K562 (cell line): ENCODE measurements at regions not wholly inside any gene's neighbourhood (a gene's known extent, or its start where the extent isn't known, plus 50 kb on each side); places are given as distances from the start of the nearest gene placed in this dataset.

Source experiments
- CBX8 ChIP-seq: fragments of 200-600 bp; sonication (generic); IDR thresholded peaks from 2 replicates; pipeline ENCODE4 v1.6.1; 2012; ENCODE audit warnings: borderline replicate concordance, mixed run types, low read depth, mild to moderate bottlenecking, moderate library complexity, mixed read lengths, low read length, control low read depth, inconsistent platforms; ENCODE audit not compliant: poor library complexity, severe bottlenecking; ENCODE audit errors: extremely low read depth
- CHAMP1 ChIP-seq: fragments of 450-650 bp; IDR thresholded peaks from 2 replicates; pipeline ENCODE4 v1.6.1; 2016; ENCODE audit warnings: mild to moderate bottlenecking
- DEAF1 ChIP-seq: fragments of 450-650 bp; formaldehyde crosslinking; IDR thresholded peaks from 2 replicates; pipeline ENCODE4 v1.4.0; 2020; ENCODE audit warnings: mild to moderate bottlenecking, moderate library complexity
- E2F1 ChIP-seq: sonication (generic); formaldehyde crosslinking; IDR thresholded peaks from 2 replicates; pipeline ENCODE4 v1.8.1; 2023; ENCODE audit warnings: mild to moderate bottlenecking, missing genetic modification reagents, moderate library complexity
- HES1 ChIP-seq: fragments of 450-650 bp; IDR thresholded peaks from 2 replicates; pipeline ENCODE4 v1.6.1; 2016; ENCODE audit warnings: low read depth, mild to moderate bottlenecking, moderate library complexity
- ILK ChIP-seq: fragments of 450-650 bp; IDR thresholded peaks from 2 replicates; pipeline ENCODE4 v1.6.1; 2016; ENCODE audit warnings: missing genetic modification characterization, low read depth, mild to moderate bottlenecking, missing compliant biosample characterization, moderate library complexity, borderline replicate concordance
- MAFK ChIP-seq: IDR thresholded peaks from 2 replicates; pipeline ENCODE4 v1.6.1; 2011; ENCODE audit warnings: low read length, improper control_type of control experiment
- MITF ChIP-seq: IDR thresholded peaks from 2 replicates; pipeline ENCODE4 v1.6.1; 2014; ENCODE audit warnings: antibody characterized with exemption
- MTA2 ChIP-seq: fragments of 450-650 bp; IDR thresholded peaks from 2 replicates; pipeline ENCODE4 v1.6.1; 2016; ENCODE audit warnings: low read depth
- NCOA2 ChIP-seq, 2 experiments: fragments of 450-650 bp; IDR thresholded peaks; 2 replicates each; pipeline ENCODE4 v1.6.1; 2018; ENCODE audit warnings: mild to moderate bottlenecking in 2 of 2, moderate library complexity in 1 of 2; ENCODE audit not compliant: partially characterized antibody in 2 of 2
- NFRKB ChIP-seq: fragments of 450-650 bp; IDR thresholded peaks from 2 replicates; pipeline ENCODE4 v1.6.1; 2016; ENCODE audit warnings: low read depth
- NR2C2 ChIP-seq, 2 experiments: fragments of 200-800 bp in 1 of 2; sonication (Bioruptor generic) in 1 of 2; sonication (generic) in 1 of 2; formaldehyde crosslinking in 1 of 2; IDR thresholded peaks; 2 replicates each; pipeline versions ENCODE4 v1.6.1 to v1.8.0; 2016 to 2022; ENCODE audit warnings: mild to moderate bottlenecking in 1 of 2, missing compliant biosample characterization in 1 of 2, missing genetic modification characterization in 1 of 2, missing genetic modification reagents in 1 of 2
- OTX1 ChIP-seq: fragments of 450-650 bp; formaldehyde crosslinking; IDR thresholded peaks from 2 replicates; pipeline ENCODE4 v1.4.0; 2022; ENCODE audit warnings: mild to moderate bottlenecking
- ZNF449 ChIP-seq: fragments of 250-450 bp; sonication (Bioruptor Pico); IDR thresholded peaks from 2 replicates; pipeline ENCODE4 v1.8.0; 2022; ENCODE audit warnings: moderate library complexity, mild to moderate bottlenecking, inconsistent platforms
- ZNF561 ChIP-seq: fragments of 450-650 bp; formaldehyde crosslinking; conservative IDR thresholded peaks from 2 replicates; pipeline ENCODE4 v1.4.0; 2020; ENCODE audit warnings: mild to moderate bottlenecking, moderate library complexity

GRCh38 chr6:72560721-72561593 is 60.9 kb upstream of the KCNQ5 start (continued):
- TF ChIP-seq CHAMP1 (peak; percentile 96), CBX8 (no peak), MTA2 (peak; percentile 88), ZNF561 (no peak), E2F1 (CRISPR knock-in tag) (no peak), MITF (peak; percentile 85), ILK (tag) (no peak), ZNF449 (0 out of 2 replicates have a peak, but pooled peaks have one; percentile 19), MAFK (peak; percentile 63), NFRKB (peak; percentile 94), HES1 (peak; percentile 94), OTX1 (CRISPR knock-in tag) (peak; percentile 48; the same call in 1 of the 2 replicates), DEAF1 (CRISPR knock-in tag) (no peak), NR2C2 (CRISPR knock-in tag; IDR thresholded peaks at IDR 0.05) (no peak), NR2C2 (tag; IDR thresholded peaks at IDR 0.05) (peak; percentile 55; the same call in 1 of the 2 replicates), NCOA2 (IDR thresholded peaks at IDR 0.05; ENCODE audit: partially characterized antibody in 2 of 2) (peak; percentile 92 to 93)
